ENCODE measurements at regions not wholly inside any gene's neighbourhood (a gene's known extent, or its start where the extent isn't known, plus 50 kb on each side); places are given as distances from the start of the nearest gene placed in this dataset.

DNA sequence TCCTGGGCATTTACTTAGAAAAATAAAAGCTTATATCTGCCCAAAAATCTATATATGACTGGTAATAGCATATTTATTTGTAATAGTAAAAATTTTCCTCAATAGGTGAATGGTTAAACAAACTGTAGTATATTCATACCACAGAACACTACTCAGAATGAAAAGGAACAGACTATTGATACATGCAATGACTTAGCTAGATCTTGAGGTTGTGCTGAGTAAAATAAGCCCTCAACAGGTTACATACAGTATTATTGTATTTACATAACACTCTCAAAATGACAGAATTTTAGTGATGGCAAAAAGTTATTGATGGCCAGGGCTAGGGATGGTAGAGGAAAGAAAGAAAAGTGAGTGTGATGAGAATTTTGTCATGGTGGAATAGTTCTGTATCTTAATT, 178.4 kb downstream of the BMP4 start:
- Mint-ChIP-seq H3K9me3 (no peaks in the 10 kb centered on the region), H3K36me3 (ENCODE audit: low read depth) (no peaks in the 10 kb centered on the region), H3K27ac (no peak overlapping the region), H3K4me1 (no peaks in the 10 kb centered on the region), H3K27me3 (peaks cover 2% of the 10 kb centered on the region), H3K4me3 (no peak overlapping the region)
- no peak for DNase-seq
- CTCF ChIA-PET = no interaction called here
- POLR2A ChIA-PET = no interaction called here

DNA sequence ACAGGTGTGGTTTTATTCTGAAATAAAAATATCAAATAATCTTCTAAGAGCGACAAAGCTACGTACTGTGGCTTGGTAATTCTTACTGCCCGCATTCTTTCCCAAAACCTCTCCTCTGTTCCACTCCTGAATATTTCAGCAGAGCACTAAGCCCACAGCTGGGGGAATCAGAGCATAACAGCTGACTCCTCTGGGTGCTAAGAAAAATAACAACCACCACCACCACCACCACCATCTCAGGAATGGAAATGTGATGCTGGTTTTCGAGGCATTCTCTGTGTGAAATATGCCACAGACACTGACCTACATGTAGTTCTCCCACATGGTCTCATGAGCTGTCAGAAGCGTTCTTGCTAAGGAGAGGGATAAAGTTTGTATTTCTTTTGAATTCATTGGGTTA, 183.7 kb downstream of the BMP4 start:
- no peak overlapping the region for H3K4me3 Mint-ChIP-seq
- CTCF ChIA-PET = no interaction called here

DNA sequence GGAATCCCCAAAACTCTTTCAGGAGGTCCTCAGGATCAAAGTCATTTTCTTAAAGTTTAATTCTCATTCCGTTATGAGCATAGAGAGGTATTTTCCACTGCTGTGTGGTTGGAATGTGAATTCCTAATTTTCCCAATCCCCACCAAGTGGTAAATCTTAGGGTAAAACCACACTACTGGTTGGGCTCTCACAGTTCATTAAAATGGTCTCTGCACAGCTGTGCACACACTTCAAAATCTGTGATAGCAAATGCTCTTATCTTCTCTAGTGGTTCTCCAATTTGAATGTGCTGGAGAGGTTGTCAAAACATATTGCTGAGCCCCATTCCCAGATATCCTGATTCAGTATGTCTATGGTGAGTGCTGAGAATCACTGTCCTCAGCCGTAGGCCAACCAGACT, 189.1 kb downstream of the BMP4 start:
- CTCF ChIA-PET = no interaction called here
- Mint-ChIP-seq H3K4me3 (no peak overlapping the region), H3K9me3 (no peaks in the 10 kb centered on the region), H3K4me1 (no peaks in the 10 kb centered on the region), H3K27me3 (no peaks in the 10 kb centered on the region), H3K36me3 (ENCODE audit: low read depth) (no peaks in the 10 kb centered on the region), H3K27ac (no peak overlapping the region)
- POLR2A ChIA-PET = no interaction called here
- DNase-seq = no peak

More for the DNA sequence above, 183.7 kb downstream of the BMP4 start:
- Mint-ChIP-seq H3K9me3 (no peaks in the 10 kb centered on the region), H3K36me3 (ENCODE audit: low read depth) (no peaks in the 10 kb centered on the region), H3K4me1 (no peaks in the 10 kb centered on the region), H3K27me3 (peaks cover 2% of the 10 kb centered on the region), H3K27ac (no peak overlapping the region)
- POLR2A ChIA-PET = no interaction called here
- DNase-seq = no peak

DNA sequence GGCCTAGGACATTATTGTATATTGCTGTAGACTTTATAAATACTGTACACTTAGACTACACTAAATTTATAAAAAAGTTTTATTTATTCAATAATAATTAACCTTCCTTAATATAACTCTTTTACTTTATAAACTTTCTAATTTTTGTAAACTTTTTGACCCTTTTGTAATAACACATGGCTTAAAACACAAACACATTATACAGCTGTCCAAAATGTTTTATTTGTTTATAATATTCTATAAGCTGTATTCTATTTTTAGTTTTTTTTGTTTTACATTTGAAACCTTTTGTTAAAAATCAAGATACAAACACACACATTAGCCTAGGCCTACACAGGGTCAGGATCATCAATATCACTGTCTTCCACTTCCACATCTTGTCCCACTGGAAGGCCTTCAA, 190.0 kb downstream of the BMP4 start:
- no peak for DNase-seq
- POLR2A ChIA-PET = no interaction called here
- Mint-ChIP-seq H3K36me3 (ENCODE audit: low read depth) (no peaks in the 10 kb centered on the region), H3K9me3 (no peaks in the 10 kb centered on the region), H3K27ac (no peak overlapping the region), H3K27me3 (no peaks in the 10 kb centered on the region), H3K4me3 (no peak overlapping the region), H3K4me1 (no peaks in the 10 kb centered on the region)
- CTCF ChIA-PET = no interaction called here

DNA sequence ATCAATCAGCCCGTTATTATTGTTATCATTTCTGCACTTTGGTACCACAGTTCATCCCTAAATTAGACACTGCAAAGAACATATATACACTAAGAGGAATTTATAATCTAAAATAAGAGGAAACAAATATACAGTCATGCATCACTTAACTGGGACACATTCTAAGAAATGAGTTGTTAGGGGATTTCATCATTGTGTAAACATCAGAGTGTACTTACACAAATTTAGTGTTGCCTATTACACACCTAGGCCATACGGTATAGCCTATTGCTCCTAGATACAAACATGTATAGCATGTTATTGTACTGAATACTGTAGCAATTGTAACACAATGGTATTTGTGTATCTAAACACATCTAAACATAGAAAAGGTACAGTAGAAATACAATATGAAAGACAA, 190.5 kb downstream of the BMP4 start:
- no peak overlapping the region for H3K27ac Mint-ChIP-seq
- H3K4me3 Mint-ChIP-seq = no peak overlapping the region
- no peaks in the 10 kb centered on the region for H3K27me3 Mint-ChIP-seq
- no peaks in the 10 kb centered on the region for H3K9me3 Mint-ChIP-seq
- no peaks in the 10 kb centered on the region for H3K36me3 Mint-ChIP-seq (ENCODE audit: low read depth)
- ChIA-PET CTCF (no interaction called here), POLR2A (no interaction called here)
- DNase-seq = no peak
- H3K4me1 Mint-ChIP-seq = no peaks in the 10 kb centered on the region

DNA sequence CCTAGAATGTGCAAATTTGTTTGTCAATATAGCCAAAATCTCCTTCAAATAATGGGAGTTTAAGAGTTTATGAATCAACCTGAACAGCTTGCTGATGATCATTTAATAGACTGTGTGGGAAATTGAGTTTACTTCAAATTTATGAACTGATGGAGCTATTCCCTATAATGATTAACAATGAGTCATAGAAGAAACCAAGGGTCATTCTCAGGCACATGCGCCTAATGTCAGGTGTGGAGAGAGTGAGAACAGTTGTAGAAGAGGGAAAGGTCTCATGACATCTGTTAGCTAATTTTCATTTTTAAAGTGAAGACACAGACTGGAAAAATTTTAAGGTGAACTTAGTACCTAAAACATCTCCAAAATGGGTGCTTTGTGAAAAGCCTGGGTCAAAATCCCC, 191.8 kb downstream of the BMP4 start:
- DNase-seq = no peak
- H3K27me3 Mint-ChIP-seq = no peaks in the 10 kb centered on the region
- H3K4me1 Mint-ChIP-seq = no peaks in the 10 kb centered on the region
- CTCF ChIA-PET = no interaction called here
- no peak overlapping the region for H3K4me3 Mint-ChIP-seq
- H3K36me3 Mint-ChIP-seq (ENCODE audit: low read depth) = no peaks in the 10 kb centered on the region
- POLR2A ChIA-PET = no interaction called here
- H3K27ac Mint-ChIP-seq = no peak overlapping the region
- H3K9me3 Mint-ChIP-seq = no peaks in the 10 kb centered on the region

DNA sequence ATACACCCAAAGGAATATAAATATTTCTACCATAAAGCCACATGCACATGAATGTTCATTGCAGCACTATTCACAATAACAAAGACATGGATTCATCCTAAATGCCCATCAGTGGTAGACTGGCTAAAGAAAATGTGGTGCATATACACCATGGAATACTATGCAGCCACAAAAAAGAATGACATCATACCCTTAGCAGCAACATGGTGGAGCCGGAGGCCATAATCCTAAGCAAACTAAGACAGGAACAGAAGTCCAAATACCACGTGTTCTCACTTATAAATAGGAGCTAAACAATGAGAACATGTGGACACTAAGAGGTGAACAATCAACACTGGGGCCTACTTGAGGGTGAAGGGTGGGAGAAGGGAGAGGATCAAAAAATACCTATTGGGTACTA, 198.5 kb downstream of the BMP4 start:
- H3K27ac Mint-ChIP-seq = no peak overlapping the region
- CTCF ChIA-PET = no interaction called here

DNA sequence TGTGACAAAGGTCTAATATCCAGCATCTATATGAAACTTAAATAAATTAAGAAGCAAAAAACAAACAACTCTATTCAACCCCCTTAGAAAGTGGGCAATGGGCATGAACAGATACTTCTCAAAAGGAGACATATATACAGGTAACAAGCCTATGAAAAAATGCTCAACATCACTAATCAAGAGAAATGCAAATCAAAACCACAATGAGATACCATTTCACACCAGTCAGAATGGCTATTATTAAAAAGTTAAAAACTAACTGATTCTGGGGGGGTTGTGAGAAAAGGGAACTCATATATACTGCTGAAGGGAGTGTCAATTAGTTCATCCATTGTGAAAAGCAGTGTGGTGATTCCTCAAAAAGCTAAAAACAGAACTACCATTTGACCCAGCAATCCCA, 198.9 kb downstream of the BMP4 start:
- POLR2A ChIA-PET = no interaction called here
- CTCF ChIA-PET = no interaction called here
- peaks cover 11% of the 10 kb centered on the region for H3K9me3 Mint-ChIP-seq

More for the DNA sequence above, 198.5 kb downstream of the BMP4 start:
- H3K27me3 Mint-ChIP-seq = no peaks in the 10 kb centered on the region
- DNase-seq = no peak
- H3K4me3 Mint-ChIP-seq = no peak overlapping the region
- POLR2A ChIA-PET = no interaction called here
- H3K36me3 Mint-ChIP-seq (ENCODE audit: low read depth) = no peaks in the 10 kb centered on the region
- H3K9me3 Mint-ChIP-seq = peaks cover 11% of the 10 kb centered on the region
- no peaks in the 10 kb centered on the region for H3K4me1 Mint-ChIP-seq

DNA sequence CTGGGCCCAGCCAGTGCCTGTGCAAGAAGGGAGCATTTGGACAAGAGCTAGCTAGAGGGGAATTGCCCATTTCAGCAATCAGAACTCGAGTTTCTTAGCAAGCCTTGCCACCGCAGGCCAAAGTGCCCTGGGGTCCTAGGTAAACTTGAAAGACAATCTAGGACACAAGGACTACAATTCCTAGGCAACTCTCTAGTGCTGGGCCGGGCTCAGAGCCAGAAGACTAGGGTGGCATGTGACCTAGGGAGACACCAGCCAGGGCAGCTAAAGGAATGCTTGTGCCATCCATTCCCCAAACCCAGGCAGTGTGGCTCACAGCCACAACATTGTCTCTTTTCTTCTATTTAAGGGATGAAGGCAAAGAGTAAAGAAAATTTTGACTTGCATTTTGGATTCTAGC, 205.0 kb downstream of the BMP4 start:
- no peak for DNase-seq
- H3K36me3 Mint-ChIP-seq (ENCODE audit: low read depth) = no peaks in the 10 kb centered on the region
- peaks cover 4% of the 10 kb centered on the region for H3K9me3 Mint-ChIP-seq
- POLR2A ChIA-PET = no interaction called here
- H3K4me3 Mint-ChIP-seq = no peak overlapping the region
- CTCF ChIA-PET = no interaction called here
- no peaks in the 10 kb centered on the region for H3K4me1 Mint-ChIP-seq
- no peaks in the 10 kb centered on the region for H3K27me3 Mint-ChIP-seq
- H3K27ac Mint-ChIP-seq = no peak overlapping the region

More for the DNA sequence above, 198.9 kb downstream of the BMP4 start:
- Mint-ChIP-seq H3K4me3 (no peak overlapping the region), H3K27ac (no peak overlapping the region), H3K36me3 (ENCODE audit: low read depth) (no peaks in the 10 kb centered on the region), H3K4me1 (no peaks in the 10 kb centered on the region), H3K27me3 (no peaks in the 10 kb centered on the region)
- no peak for DNase-seq

DNA sequence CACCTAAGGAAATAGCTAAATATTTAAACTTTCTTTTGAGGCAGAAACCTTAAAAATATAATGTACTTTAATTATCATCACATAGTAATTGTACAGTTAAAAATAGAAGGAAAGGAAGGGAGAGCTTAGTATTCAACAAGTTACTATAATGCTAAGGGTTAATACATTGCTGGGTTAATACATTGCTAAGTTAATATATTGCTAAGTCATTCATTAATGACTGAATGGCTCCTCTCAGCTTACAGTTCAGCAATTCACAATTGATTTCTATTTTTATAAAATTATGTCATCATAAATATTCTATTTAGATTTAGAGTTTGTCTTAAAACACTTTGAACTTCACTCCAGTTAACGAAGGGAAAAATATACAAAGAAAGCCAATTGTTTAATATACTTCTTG, 207.9 kb downstream of the BMP4 start:
- POLR2A ChIA-PET = no interaction called here
- Mint-ChIP-seq H3K27me3 (no peaks in the 10 kb centered on the region), H3K4me1 (no peaks in the 10 kb centered on the region)

DNA sequence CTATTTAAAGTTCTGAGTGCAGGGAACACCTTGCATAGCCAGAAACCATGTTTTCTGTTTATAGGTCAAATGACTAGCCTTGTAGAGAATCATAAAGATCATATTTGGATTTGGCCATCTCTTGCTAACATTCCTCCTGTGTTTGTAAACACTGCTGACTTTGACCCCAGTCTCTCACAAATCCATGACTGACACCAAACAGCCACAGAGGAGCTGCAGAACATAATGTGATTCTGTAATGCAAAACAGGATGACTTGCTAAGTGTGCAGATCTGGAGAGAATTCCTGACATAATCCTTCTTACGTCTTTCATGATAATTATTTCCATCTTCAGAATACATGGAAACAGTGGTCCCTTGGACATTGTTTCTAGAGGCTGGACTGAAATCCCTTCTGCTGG, 211.8 kb downstream of the BMP4 start:
- ChIA-PET CTCF (no interaction called here), POLR2A (no interaction called here)
- Mint-ChIP-seq H3K4me1 (no peaks in the 10 kb centered on the region), H3K27ac (no peak overlapping the region), H3K27me3 (no peaks in the 10 kb centered on the region), H3K36me3 (ENCODE audit: low read depth) (no peaks in the 10 kb centered on the region), H3K4me3 (no peak overlapping the region), H3K9me3 (peaks cover 2% of the 10 kb centered on the region)
- no peak for DNase-seq

More for the DNA sequence above, 207.9 kb downstream of the BMP4 start:
- no peak overlapping the region for H3K27ac Mint-ChIP-seq
- CTCF ChIA-PET = no interaction called here
- H3K4me3 Mint-ChIP-seq = no peak overlapping the region
- H3K9me3 Mint-ChIP-seq = no peaks in the 10 kb centered on the region
- H3K36me3 Mint-ChIP-seq (ENCODE audit: low read depth) = no peaks in the 10 kb centered on the region
- no peak for DNase-seq

DNA sequence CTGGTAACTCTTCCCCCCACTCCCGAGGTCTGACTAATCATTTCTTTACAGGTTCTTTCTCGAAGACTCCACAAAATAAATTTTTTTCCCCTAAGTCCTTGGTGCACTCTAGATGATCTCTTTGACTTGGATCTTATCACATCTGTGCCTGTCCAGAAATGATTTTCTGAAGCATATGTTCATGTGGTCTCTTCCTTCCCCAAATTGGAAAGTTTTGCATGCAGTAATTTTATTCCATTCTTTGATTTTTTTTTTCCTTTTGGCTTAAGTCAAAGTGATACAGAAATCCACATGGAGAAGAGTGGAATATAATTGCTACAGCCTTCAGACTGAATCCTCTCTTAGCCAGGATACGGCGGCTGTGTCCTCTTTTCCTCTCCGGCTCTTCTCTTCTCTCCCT, 213.3 kb downstream of the BMP4 start:
- no peaks in the 10 kb centered on the region for H3K27me3 Mint-ChIP-seq
- H3K4me1 Mint-ChIP-seq = no peaks in the 10 kb centered on the region
- no peaks in the 10 kb centered on the region for H3K36me3 Mint-ChIP-seq (ENCODE audit: low read depth)
- POLR2A ChIA-PET = no interaction called here
- CTCF ChIA-PET = no interaction called here
- no peak overlapping the region for H3K4me3 Mint-ChIP-seq
- DNase-seq = no peak
- peaks cover 2% of the 10 kb centered on the region for H3K9me3 Mint-ChIP-seq
- H3K27ac Mint-ChIP-seq = no peak overlapping the region

DNA sequence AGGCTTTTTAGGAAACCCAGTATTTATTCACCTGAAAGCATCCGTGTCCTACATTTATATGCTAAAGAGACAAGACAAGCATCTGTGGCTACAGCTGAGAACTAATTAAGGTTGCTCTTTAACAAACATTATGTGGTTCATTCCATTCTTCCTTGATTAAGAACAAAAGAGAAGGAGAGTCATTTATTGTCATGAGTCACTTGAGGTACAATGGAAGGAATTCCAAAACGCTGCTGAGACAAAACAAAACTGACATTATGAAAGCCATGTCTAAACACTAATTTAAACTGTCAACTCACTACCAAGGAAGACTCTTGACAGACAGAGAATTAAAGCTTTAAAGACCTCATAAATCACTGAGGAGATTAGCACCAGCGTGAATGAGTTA, 214.4 kb downstream of the BMP4 start:
- ChIA-PET CTCF (no interaction called here), POLR2A (no interaction called here)
- Mint-ChIP-seq H3K4me3 (no peak overlapping the region), H3K36me3 (ENCODE audit: low read depth) (no peaks in the 10 kb centered on the region), H3K9me3 (peaks cover 2% of the 10 kb centered on the region), H3K4me1 (no peaks in the 10 kb centered on the region), H3K27me3 (no peaks in the 10 kb centered on the region), H3K27ac (no peak overlapping the region)
- DNase-seq = no peak

DNA sequence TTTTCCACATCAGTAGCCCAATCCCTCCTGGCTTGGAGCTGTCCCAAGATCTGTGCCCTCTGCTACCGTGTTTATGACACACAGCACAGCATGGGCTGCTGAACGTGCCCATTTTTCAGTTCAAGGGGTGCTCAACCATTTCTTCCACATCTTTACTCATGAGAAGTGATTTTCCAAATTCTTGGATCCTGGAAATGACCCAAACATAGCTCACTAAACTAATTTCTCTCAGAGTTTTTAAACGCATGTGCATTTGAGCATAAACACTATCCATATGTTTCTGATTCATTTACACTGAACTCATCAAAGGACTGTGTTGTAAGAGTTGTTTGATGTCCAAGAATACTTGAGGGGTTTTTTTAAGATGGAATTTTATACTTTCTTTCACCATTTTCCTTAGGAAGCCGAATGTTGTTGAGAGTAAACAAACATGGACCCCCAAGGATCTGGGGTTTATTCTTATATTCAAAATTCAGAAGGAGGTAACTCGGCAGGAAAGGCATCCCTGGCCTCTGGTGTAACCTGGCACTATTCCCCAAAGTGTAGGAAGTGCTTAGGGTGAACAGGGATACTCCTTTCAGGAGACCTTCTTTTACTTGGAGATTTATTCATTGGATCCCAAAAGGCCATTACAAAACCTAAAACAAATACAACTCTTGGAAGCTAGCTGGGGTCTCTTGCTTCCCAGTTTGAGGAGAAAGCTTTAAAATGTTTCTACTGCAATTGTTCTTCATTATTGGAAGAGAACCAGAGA, 215.0 kb downstream of the BMP4 start:
- Mint-ChIP-seq H3K9me3 (peaks cover 2% of the 10 kb centered on the region), H3K27ac (no peak overlapping the region), H3K27me3 (no peaks in the 10 kb centered on the region), H3K4me1 (no peaks in the 10 kb centered on the region), H3K36me3 (ENCODE audit: low read depth) (no peaks in the 10 kb centered on the region), H3K4me3 (no peak overlapping the region)
- ChIA-PET CTCF (no interaction called here), POLR2A (no interaction called here)
- DNase-seq = no peak

DNA sequence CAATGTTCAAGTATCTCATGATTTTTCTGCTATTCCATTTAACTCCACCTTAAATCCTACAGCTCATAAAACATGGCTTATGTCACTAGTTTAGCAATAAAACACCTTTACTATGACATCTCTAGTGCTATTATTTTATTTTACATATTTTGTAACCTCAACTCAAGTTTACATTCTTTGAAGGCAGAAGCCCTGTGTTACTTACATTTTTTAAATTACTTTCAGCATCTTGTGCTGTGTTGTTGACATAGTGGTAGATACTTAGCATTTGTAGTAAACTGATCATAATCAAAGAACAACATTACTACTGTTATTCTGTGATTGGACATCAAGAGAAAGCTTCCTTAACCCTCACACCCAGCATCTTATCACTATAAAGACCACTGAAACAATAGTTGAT, 216.1 kb downstream of the BMP4 start:
- Mint-ChIP-seq H3K27ac (no peak overlapping the region), H3K4me1 (no peaks in the 10 kb centered on the region), H3K9me3 (peaks cover 2% of the 10 kb centered on the region), H3K4me3 (no peak overlapping the region), H3K27me3 (no peaks in the 10 kb centered on the region), H3K36me3 (ENCODE audit: low read depth) (no peaks in the 10 kb centered on the region)
- ChIA-PET POLR2A (no interaction called here), CTCF (no interaction called here)
- DNase-seq = no peak
